Esophagus muscularis mucosa (tissue), 4 donors: ENCODE measurements at regions not wholly inside any gene's neighbourhood (a gene's known extent, or its start where the extent isn't known, plus 50 kb on each side); places are given as distances from the start of the nearest gene placed in this dataset.
"Not testable (repeated sequence)": the region's sequence is repeated elsewhere in the genome, so short reads cannot be mapped to it uniquely, and the experiment has no call there.

Experiments
- DNase-seq: peaks from one replicate; pipeline ENCODE4 v3.0.0-alpha.2; 2017; ENCODE audit errors: extremely low spot score
- H3K27ac ChIP-seq, 4 donors: fragments of 200-600 bp; sonication (generic); replicated peaks in 1 of 4; 1 replicate in 3 of 4; 2 replicates in 1 of 4; pipeline ENCODE4 v1.5.1; 2016 to 2019; ENCODE audit warnings: mild to moderate bottlenecking in 1 of 4
- H3K27me3 ChIP-seq, 4 donors: fragments of 200-600 bp; sonication (generic); one replicate each; pipeline versions ENCODE4 v1.5.1 to v1.6.0; 2016 to 2019
- H3K36me3 ChIP-seq, 4 donors: fragments of 200-600 bp; sonication (generic); one replicate each; pipeline ENCODE4 v1.5.1; 2016 to 2019
- H3K4me1 ChIP-seq, 4 donors: fragments of 200-600 bp; sonication (generic); one replicate each; pipeline ENCODE4 v1.5.1; 2016 to 2019
- H3K4me3 ChIP-seq, 4 donors: fragments of 200-600 bp; sonication (generic); 1 replicate in 2 of 4; 2 replicates in 2 of 4; pipeline ENCODE4 v1.5.1; 2016 to 2019; ENCODE audit warnings: mild to moderate bottlenecking in 4 of 4, moderate library complexity in 1 of 4
- H3K9me3 ChIP-seq, 4 donors: fragments of 200-600 bp; sonication (generic); 1 replicate in 3 of 4; 2 replicates in 1 of 4; pipeline ENCODE4 v1.5.1; 2016 to 2019
- EP300 ChIP-seq: sonication (generic); formaldehyde crosslinking; IDR thresholded peaks from one replicate; pipeline ENCODE4 v1.6.1; 2017; ENCODE audit warnings: antibody characterized with exemption
- POLR2A ChIP-seq: fragments of 450-650 bp; IDR thresholded peaks from one replicate; pipeline ENCODE4 v1.6.1; 2017; ENCODE audit warnings: antibody characterized with exemption, moderate library complexity, mild to moderate bottlenecking, low read depth
- POLR2AphosphoS5 ChIP-seq, 2 donors: sonication (generic); formaldehyde crosslinking; IDR thresholded peaks; one replicate each; pipeline ENCODE4 v1.6.1; 2017; ENCODE audit warnings: antibody characterized with exemption in 2 of 2
- WGBS: methylation state at CpG from one replicate; pipeline ENCODE4 v1.1.5; 2018; 5-methylcytosine and 5-hydroxymethylcytosine counted together
- intact Hi-C: fragments of 100-400 bp; cut with DNase I; formaldehyde crosslinking; loops from one replicate; pipeline ENCODE4 v1.15.1; 2023
- TF ChIP-seq, protein P1 (sequence below), 3 experiments: fragments of 200-600 bp in 2 of 3; fragments of 450-650 bp in 1 of 3; sonication (generic) in 2 of 3; IDR thresholded peaks; one replicate each; pipeline ENCODE4 v1.5.1; 2017 to 2019; ENCODE audit warnings: antibody characterized with exemption in 3 of 3, mild to moderate bottlenecking in 2 of 3, moderate library complexity in 1 of 3

DNA sequence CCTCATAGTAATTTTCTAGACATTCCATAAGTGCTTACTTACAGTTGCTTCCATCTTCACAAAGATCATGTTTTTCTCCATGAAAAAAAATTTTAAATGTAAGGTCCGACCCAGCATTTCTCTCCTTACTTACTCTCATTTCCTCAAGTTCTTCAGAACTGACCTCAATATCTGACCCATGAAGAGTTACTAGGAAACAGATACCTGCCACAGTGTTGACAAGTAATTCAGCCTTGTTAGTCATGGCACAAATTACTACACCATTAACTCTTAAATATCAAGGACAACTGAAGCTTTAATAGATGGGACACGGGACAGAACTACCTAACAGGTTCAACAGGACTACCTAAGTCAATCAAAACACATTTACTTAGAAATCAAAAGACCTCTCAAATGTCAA is 316.2 kb downstream of the POM121L12 start:
- Histone ChIP-seq H3K27ac (no peak overlapping the region), H3K4me1 (no peaks in the 10 kb centered on the region), H3K4me3 (no peak overlapping the region), H3K27me3 (no peaks in the 10 kb centered on the region), H3K9me3 (no peaks in the 10 kb centered on the region), H3K36me3 (no peaks in the 10 kb centered on the region)
- DNase-seq, result no peak
- TF ChIP-seq, protein P1, sequence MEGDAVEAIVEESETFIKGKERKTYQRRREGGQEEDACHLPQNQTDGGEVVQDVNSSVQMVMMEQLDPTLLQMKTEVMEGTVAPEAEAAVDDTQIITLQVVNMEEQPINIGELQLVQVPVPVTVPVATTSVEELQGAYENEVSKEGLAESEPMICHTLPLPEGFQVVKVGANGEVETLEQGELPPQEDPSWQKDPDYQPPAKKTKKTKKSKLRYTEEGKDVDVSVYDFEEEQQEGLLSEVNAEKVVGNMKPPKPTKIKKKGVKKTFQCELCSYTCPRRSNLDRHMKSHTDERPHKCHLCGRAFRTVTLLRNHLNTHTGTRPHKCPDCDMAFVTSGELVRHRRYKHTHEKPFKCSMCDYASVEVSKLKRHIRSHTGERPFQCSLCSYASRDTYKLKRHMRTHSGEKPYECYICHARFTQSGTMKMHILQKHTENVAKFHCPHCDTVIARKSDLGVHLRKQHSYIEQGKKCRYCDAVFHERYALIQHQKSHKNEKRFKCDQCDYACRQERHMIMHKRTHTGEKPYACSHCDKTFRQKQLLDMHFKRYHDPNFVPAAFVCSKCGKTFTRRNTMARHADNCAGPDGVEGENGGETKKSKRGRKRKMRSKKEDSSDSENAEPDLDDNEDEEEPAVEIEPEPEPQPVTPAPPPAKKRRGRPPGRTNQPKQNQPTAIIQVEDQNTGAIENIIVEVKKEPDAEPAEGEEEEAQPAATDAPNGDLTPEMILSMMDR (IDR thresholded peaks at IDR 0.05), result no peak
- TF ChIP-seq EP300 (no peak), POLR2AphosphoS5 (IDR thresholded peaks at IDR 0.05) (no peak), POLR2A (no peak)
- WGBS, result 90% methylated on average over 2 of the region's 2 CpGs
- intact Hi-C loops, result no loop called here

DNA sequence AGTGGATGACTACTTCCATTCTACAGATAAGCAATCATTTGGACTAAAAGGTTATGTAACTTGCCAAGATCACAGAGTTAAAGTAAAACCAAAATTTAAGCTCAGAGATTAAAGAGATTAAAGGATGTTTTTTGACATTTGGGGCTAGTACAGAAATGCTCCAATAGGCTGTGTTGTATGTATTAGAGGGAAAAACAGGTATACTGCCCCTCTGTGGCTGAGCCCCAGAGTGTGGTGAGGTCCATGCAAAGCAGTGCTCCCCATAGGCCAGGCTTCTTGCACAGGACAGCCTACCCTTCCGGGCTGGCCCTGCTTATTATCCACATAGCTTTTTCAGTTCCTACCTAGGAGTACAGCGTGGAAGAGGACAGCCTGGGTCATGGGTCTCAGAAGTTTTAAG is 322.8 kb downstream of the POM121L12 start:
- H3K27me3 ChIP-seq, result no peaks in the 10 kb centered on the region
- 92% methylated on average over 2 of the region's 2 CpGs for WGBS
- no peaks in the 10 kb centered on the region for H3K9me3 ChIP-seq
- H3K4me3 ChIP-seq, result no peak overlapping the region
- no peak for DNase-seq
- TF ChIP-seq POLR2AphosphoS5 (IDR thresholded peaks at IDR 0.05) (no peak), POLR2A (no peak), EP300 (no peak)
- TF ChIP-seq, protein P1 (IDR thresholded peaks at IDR 0.05), result no peak
- H3K36me3 ChIP-seq, result no peaks in the 10 kb centered on the region
- H3K27ac ChIP-seq, result no peak overlapping the region
- H3K4me1 ChIP-seq, result no peaks in the 10 kb centered on the region
- intact Hi-C loops, result no loop called here

DNA sequence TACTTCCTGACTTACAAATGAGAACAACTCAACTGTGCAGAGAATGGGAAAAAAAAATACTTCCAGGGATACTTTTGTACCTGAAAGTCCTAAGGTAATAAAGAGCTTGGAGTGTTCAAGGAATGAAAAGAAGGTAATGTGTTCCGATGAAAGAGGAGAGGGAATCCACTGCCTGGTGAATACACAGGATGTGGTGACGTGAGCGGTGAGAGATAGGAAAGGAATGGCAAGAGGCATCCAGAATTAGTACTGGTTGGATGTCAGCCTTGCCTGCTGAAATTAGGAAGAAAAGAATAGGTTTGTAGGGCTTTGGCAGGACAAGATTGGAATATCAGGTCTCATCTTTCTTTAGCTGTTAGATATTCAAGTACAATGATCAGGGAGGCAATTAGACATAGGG is 347.7 kb downstream of the POM121L12 start:
- no peak for DNase-seq
- no peak overlapping the region for H3K27ac ChIP-seq
- H3K4me1 ChIP-seq, result no peaks in the 10 kb centered on the region
- no peaks in the 10 kb centered on the region for H3K9me3 ChIP-seq
- intact Hi-C loops, result no loop called here
- TF ChIP-seq, protein P1 (IDR thresholded peaks at IDR 0.05), result no peak
- TF ChIP-seq POLR2A (no peak), EP300 (no peak), POLR2AphosphoS5 (IDR thresholded peaks at IDR 0.05) (no peak)
- WGBS, result 88% methylated on average over 3 of the region's 3 CpGs
- H3K36me3 ChIP-seq, result no peaks in the 10 kb centered on the region
- H3K27me3 ChIP-seq, result no peaks in the 10 kb centered on the region
- no peak overlapping the region for H3K4me3 ChIP-seq

DNA sequence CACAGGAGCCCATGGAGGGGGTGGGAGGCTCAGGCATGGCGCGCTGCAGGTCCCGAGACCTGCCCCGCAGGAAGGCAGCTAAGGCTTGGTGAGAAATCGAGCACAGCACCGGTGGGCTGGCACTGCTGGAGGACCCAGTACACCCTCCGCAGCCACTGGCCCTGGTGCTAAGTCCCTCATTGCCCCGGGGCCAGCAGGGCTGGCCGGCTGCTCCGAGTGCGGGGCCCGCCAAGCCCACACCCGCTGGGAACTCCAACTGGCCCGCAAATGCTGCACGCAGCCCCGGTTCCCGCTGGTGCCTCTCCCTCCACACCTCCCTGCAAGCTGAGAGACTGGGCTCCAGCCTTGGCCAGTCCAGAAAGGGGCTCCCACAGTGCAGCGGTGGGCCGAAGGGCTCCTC is 349.8 kb downstream of the POM121L12 start:
- intact Hi-C loops, H3K27me3 ChIP-seq, H3K9me3 ChIP-seq, H3K36me3 ChIP-seq, H3K4me1 ChIP-seq, DNase-seq, H3K4me3 ChIP-seq, H3K27ac ChIP-seq: not testable (repeated sequence)
- 96% methylated on average over 11 of the region's 19 CpGs for WGBS

DNA sequence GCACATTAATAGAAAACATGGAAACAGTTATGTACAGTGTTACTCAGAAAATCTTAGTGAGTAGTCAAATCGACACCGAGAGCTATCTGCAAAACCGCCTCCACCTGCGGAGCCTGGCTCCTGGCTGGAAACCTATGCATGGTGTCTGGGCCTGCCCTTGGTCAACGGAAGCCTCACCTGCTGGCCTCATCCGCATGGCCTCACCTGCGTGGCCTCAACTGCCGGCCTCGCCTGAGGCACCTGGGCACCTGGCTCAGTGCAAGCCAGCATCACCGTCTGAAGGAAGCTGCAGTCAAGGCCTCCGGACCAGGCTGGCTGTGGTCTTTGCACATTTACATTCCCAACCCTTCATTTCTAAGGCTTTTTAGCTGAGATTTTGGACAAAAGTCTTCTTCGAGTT is 352.1 kb downstream of the POM121L12 start:
- Histone ChIP-seq H3K36me3 (no peaks in the 10 kb centered on the region), H3K27ac (no peak overlapping the region), H3K4me1 (no peaks in the 10 kb centered on the region), H3K4me3 (no peak overlapping the region), H3K27me3 (no peaks in the 10 kb centered on the region), H3K9me3 (no peaks in the 10 kb centered on the region)
- intact Hi-C loops, result no loop called here
- WGBS, result 96% methylated on average over 12 of the region's 12 CpGs
- DNase-seq, result no peak
- no peak for TF ChIP-seq EP300
- TF ChIP-seq, protein P1 (IDR thresholded peaks at IDR 0.05), result no peak
- TF ChIP-seq POLR2A, result no peak
- no peak for TF ChIP-seq POLR2AphosphoS5 (IDR thresholded peaks at IDR 0.05)
